Bronchial epithelial cell (primary cell): ENCODE measurements at regions not wholly inside any gene's neighbourhood (a gene's known extent, or its start where the extent isn't known, plus 50 kb on each side); places are given as distances from the start of the nearest gene placed in this dataset.

Source experiments
- DNase-seq: peaks from one replicate; pipeline ENCODE4 v3.0.0-alpha.2; 2010; ENCODE audit warnings: low read depth
- FAIRE-seq: peaks from 2 replicates; lab custom pipeline; 2011; peaks lifted over from hg19 to GRCh38; lab: Jason Lieb, UNC
- H3K27me3 ChIP-seq: 2 replicates; pipeline ENCODE4 v1.5.1; 2011; ENCODE audit warnings: low read length; ENCODE audit not compliant: control insufficient read depth, insufficient read depth
- H3K36me3 ChIP-seq: 2 replicates; pipeline ENCODE4 v1.5.1; 2011; ENCODE audit warnings: low read length; ENCODE audit not compliant: control insufficient read depth, insufficient read depth
- H3K4me3 ChIP-seq: 2 replicates; pipeline ENCODE4 v1.5.1; 2011; ENCODE audit warnings: mild to moderate bottlenecking, low read depth, low read length, control low read depth
- CTCF ChIP-seq: IDR thresholded peaks from 2 replicates; pipeline ENCODE4 v1.5.1; 2011; ENCODE audit warnings: mild to moderate bottlenecking, moderate library complexity, low read length, control low read depth, inconsistent platforms; ENCODE audit not compliant: insufficient read depth, severe bottlenecking

- H3K4me3 ChIP-seq, result no peak overlapping the region
- no peak for TF ChIP-seq CTCF
- FAIRE-seq (no peak), DNase-seq (peak; percentile 13)
- H3K36me3 ChIP-seq, result no peaks in the 10 kb centered on the region
- peaks cover 2% of the 10 kb centered on the region for H3K27me3 ChIP-seq
Measured at GRCh38 chr1:56202796-56203492, 376.4 kb downstream of the PLPP3 start.

GRCh38 chr1:56202186-56202585 lies 377.2 kb downstream of the PLPP3 start:
- no peak for TF ChIP-seq CTCF
- peaks cover 2% of the 10 kb centered on the region for H3K27me3 ChIP-seq
- DNase-seq (peak; percentile 46), FAIRE-seq (peak; percentile 36)
- no peaks in the 10 kb centered on the region for H3K36me3 ChIP-seq
- no peak overlapping the region for H3K4me3 ChIP-seq

- no peak for DNase-seq
- no peak overlapping the region for H3K4me3 ChIP-seq
- no peak for TF ChIP-seq CTCF
- H3K36me3 ChIP-seq, result no peaks in the 10 kb centered on the region
- peaks cover 2% of the 10 kb centered on the region for H3K27me3 ChIP-seq
- FAIRE-seq, result no peak
Measured at GRCh38 chr1:56200896-56201295, 378.5 kb downstream of the PLPP3 start.

GRCh38 chr1:56200442-56200841 lies 378.9 kb downstream of the PLPP3 start:
- Histone ChIP-seq H3K4me3 (no peak overlapping the region), H3K36me3 (no peaks in the 10 kb centered on the region), H3K27me3 (peaks cover 2% of the 10 kb centered on the region)
- peak; percentile 31 for DNase-seq
- no peak for FAIRE-seq
- no peak for TF ChIP-seq CTCF

GRCh38 chr1:56199956-56200355 lies 379.4 kb downstream of the PLPP3 start:
- no peaks in the 10 kb centered on the region for H3K36me3 ChIP-seq
- H3K4me3 ChIP-seq, result no peak overlapping the region
- no peak for TF ChIP-seq CTCF
- DNase-seq (no peak), FAIRE-seq (no peak)
- peaks cover 2% of the 10 kb centered on the region for H3K27me3 ChIP-seq

GRCh38 chr1:56199061-56199460 lies 380.3 kb downstream of the PLPP3 start:
- Histone ChIP-seq H3K27me3 (peaks cover 2% of the 10 kb centered on the region), H3K36me3 (no peaks in the 10 kb centered on the region), H3K4me3 (no peak overlapping the region)
- no peak for TF ChIP-seq CTCF
- FAIRE-seq (no peak), DNase-seq (no peak)
